Amniotic stem cell (primary cell): ENCODE measurements at regions not wholly inside any gene's neighbourhood (a gene's known extent, or its start where the extent isn't known, plus 50 kb on each side); places are given as distances from the start of the nearest gene placed in this dataset.

Experiments
- DNase-seq: peaks from one replicate; lab custom pipeline; 2025; lab: John Stamatoyannopoulos, UW

DNA sequence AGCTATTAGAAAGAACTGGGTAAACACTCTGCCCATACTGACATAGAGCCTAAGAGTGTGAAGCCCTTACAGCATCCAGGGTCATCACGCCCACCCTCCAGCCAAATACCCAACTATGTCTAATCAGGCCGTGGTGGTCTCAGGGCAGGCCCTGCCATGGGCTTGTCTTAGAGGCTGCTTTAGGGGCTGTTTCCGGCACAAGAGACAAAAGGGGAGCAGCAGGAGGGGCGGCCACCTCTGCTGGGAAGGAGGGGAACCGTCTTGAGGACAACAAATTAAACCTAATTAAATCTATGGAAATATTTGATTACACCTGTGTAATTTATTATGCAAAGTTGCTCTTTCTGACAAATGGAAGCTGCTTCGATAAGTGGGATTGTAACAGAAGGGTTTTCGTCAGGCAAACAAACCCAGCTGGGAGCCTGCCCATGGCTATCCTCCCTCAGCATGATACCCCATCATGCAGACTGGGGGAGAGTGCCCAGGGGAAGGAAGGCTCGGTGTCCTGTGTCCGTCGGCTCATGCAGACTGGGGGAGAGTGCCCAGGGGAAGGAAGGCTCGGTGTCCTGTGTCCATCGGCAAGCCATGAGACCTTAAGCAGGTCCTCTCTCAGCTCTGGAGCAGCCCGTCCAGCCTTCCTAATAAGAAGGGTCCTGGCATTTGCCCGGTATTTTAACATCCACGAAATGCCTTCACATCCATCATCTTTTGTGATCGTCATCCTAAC lies 163.6 kb upstream of the B3GAT1 start:
- no peak for DNase-seq

DNA sequence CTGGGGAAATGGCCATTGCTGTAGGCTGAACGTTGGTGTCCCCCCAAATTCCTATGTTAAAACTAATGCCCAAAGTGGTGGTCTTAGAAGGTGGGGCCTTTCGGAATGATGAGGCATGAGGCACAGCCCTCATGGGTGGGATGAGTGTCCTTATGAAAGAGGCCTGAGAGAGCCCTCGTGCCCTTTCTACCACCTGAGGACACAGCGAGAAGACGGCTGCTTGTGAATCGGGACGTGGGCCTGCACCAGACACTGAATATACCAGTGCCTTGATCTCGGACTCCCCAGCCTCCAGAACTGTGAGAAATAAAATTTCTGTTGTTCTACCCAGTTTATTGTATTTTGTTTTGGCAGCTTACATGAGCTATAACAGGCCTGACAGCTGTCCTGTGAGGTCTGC lies 162.9 kb upstream of the B3GAT1 start:
- no peak for DNase-seq

GRCh38 chr11:134574425-134574824 lies 162.4 kb upstream of the B3GAT1 start:
- DNase-seq = no peak

DNA sequence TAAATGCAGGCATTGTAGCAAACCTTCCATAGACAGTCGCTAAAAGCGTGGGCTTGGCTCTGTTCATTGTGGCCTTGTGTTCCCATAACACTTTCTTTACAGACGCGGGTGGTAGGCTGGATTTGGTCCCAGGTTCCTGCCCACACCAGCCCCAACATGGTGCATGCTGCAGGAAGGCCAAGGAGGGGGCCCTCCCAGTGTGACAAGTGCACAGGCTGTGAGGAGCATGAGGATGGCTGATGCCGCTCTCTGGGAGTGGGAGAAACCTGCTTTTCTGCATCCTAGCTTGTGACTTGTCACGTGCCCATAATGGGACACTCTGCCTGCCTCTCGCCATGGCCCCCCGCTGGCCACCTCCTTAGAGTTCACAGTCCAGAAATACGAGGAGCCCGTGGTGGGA lies 161.8 kb upstream of the B3GAT1 start:
- no peak for DNase-seq

DNA sequence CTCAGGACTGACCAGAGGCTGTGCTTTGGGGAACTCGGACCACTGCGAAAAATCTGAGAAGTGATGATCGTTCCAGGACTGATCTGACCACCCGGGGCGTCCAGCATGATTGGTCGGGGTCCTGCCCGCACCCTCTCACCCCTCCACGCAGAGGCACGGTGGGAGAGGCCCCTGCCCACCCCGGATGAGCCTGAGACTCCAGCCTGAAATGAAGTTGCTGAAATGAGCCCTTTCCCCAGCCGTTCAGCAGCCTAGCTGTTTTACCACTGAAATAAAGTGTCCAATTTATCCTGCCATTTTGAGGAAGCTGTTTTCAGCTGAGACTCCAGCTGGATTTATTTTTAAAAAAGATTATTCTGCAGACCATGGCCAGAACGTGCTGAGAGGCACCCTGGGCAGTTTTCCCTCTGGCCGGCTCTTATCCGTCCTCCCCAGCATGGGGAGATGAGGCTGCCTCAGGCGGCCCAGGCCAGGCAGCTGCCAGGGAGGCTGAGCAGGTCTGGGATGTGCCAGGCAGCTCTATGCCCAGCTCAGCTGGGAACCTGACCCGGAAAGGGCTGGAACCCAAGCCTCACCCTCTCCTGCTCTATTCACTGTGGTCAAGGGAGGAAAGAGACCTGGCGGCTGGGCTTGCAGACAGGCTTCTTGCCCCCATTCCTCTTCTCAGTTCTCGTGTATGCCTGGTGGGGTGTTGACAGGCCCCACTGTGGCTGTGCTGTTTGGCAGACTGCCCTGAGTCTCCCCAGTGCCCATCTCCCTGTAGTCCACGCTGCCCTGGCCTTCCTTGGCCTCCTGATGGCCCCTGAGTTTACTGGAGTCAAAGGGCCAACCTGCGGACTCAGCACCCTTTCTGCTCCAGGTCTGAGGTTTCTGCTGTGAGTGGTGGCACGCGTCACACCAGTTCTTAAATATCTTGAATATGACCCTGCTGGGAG lies 161.0 kb upstream of the B3GAT1 start:
- no peak for DNase-seq

DNA sequence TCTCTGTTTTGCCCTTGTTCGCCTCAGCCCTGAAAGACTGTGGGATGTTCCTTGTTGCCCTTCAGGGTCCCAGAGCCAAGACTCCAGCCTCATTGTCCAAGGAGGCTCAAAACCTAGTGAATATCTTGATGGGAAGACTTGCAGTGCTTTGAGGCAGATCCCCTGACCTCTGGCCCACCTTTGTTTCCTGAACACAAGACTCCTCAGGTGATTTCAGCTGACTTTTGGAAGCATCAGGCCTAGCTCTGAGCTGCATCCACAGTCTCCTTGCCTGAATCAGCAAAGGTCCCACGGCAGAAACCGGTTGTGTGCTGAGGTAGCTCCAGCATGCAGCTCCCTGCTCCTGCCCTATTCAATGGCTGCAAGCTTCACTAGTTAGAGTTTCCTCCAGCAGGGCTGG lies 159.3 kb upstream of the B3GAT1 start:
- DNase-seq = no peak

- no peak for DNase-seq
Measured at GRCh38 chr11:134569195-134569594, 157.2 kb upstream of the B3GAT1 start.

- no peak for DNase-seq
Measured at GRCh38 chr11:134566311-134566710, 154.3 kb upstream of the B3GAT1 start.

- no peak for DNase-seq
Measured at GRCh38 chr11:134565343-134565891, 153.4 kb upstream of the B3GAT1 start.

DNA sequence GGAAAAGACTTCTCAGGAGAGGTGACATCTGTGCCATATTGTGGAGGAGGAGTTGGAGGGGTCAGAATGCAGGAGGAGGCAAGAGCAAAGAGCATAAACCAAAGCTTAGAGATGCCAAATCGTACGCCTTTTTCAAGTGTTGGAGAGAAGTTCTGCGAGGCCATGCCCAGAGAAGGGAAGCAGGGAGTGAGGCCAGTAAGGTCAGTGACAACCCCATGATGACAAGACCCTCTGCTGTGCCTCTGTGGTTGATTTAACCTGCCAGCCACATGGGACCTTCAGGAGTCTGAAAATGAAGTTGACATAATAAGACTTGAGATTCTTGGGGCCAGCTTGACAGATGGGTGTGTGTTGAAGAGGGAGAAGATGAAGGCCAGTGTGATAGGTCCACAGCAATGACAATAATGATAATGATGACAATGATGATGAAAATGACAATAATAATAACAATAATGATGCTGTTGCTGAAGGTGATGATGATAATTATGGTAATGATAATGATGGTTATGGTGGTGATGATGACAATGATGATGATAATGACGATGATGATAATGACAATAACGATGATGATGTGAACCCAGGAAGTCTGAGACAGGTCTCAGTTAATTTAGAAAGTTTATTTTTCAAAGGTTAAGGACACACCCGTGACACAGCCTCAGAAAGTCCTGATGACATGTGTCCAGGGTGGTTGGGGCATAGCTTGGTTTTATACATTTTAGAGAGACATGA lies 152.6 kb upstream of the B3GAT1 start:
- no peak for DNase-seq

- no peak for DNase-seq
Measured at GRCh38 chr11:134562941-134563471, 151.0 kb upstream of the B3GAT1 start.

GRCh38 chr11:134562196-134562595 lies 150.2 kb upstream of the B3GAT1 start:
- DNase-seq = no peak

- no peak for DNase-seq
Measured at GRCh38 chr11:134561331-134561720, 149.3 kb upstream of the B3GAT1 start.

DNA sequence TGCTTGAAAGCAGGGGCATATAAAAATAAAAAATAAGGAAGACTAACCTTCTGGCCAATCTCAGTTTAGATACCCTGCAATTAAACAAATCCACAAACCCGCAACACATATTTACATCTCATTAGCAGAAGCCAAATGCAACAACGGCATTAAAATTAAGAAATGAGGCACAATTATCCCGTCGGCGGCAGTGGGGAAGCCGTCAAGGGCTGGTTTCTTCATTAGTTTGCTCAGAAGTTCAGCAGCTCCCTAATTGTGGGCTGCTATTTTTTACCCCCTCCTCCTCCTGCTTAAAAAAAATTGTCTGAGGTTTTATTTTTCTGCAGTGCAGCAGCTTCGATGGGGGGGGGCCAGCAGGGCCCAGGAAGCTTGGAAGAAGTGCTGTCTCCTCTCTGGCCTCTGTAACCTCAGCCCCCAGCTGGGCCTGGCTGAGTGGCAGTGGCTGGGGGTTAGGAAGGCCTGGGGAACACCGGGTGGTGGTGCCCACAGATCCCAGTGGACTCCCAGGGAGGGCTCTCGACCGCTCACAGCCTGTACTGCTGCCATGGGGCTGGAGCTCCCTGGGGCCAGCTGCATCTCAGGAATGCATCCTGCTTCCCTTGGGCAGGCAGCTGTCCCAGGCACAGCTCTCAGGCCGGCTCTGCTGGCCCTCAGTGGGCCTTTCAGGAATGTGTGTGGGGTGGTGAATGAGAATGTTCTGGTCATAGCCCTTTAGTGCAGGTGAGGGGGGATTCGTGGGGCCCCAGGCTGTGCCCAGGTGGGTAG lies 148.7 kb upstream of the B3GAT1 start:
- DNase-seq = no peak

DNA sequence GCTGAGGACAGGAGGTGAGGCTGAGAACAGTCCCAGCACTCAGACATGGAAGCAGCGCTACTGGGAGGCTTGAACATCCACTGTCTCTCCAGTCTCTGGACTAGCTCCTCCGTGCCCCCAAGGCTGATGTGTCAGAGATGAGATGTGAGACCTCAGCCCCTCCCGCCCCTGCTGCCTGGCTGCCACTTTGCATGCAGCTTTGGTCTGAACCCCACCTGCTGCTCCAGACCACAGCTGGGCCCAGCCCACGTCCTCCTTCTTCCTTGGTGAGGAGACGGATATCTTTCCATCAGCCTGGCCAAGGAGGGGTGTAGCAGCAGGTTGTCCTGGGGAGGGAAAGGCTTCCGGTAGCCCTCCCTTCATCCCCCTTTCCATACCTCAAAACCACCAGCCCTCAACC lies 148.0 kb upstream of the B3GAT1 start:
- DNase-seq = no peak

- DNase-seq = no peak
Measured at GRCh38 chr11:134559602-134559962, 147.5 kb upstream of the B3GAT1 start.

- no peak for DNase-seq
Measured at GRCh38 chr11:134558916-134559601, 147.0 kb upstream of the B3GAT1 start.

- no peak for DNase-seq
Measured at GRCh38 chr11:134558258-134558835, 146.3 kb upstream of the B3GAT1 start.

DNA sequence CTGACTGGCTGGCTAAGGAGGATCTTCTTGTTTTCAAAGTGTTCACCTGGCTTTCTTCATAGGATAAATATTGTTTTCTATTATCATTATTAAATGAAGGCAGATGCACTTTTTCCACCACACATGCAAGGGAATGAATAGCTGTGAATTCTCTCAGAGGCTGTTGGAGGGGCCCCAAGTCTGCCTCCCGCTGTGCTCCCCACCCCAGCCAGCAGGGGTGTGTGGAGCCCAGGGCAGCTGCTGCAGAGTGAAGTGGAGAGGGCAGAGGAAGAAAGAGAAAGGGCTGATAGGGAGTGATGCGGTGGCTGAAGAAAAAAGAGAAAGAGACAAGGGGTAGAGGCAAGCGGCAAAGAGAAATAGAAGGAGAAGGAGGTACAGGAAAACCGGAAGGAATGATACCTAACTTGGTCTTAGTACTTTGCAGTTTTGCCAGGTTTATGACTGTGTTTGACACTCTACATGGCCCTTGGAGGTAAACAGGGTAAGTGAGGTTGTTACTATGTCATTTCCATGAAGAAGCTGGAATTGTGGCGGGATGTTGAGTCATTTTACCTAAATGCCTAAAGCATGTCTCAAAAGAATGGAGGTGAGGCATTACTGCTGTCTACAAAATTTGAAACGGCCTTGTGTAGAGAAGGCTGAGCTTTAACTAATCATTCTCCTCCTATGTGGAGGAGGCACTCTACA lies 145.7 kb upstream of the B3GAT1 start:
- no peak for DNase-seq

- no peak for DNase-seq
Measured at GRCh38 chr11:134556186-134556585, 144.1 kb upstream of the B3GAT1 start.
